Loucy (cell line): ENCODE measurements at regions not wholly inside any gene's neighbourhood (a gene's known extent, or its start where the extent isn't known, plus 50 kb on each side); places are given as distances from the start of the nearest gene placed in this dataset.

Source experiments
- H2AFZ ChIP-seq: fragments of 200-600 bp; sonication (generic); 2 replicates; pipeline ENCODE4 v1.6.0; 2016; ENCODE audit warnings: antibody characterized with exemption, mild to moderate bottlenecking, low read length, moderate library complexity
- H3F3A ChIP-seq: fragments of 200-600 bp; 2 replicates; pipeline ENCODE4 v1.6.0; 2016; ENCODE audit warnings: antibody characterized with exemption, low read depth, mild to moderate bottlenecking
- H3K27me3 ChIP-seq: fragments of 200-600 bp; sonication (generic); 2 replicates; pipeline ENCODE4 v1.6.1; 2014; ENCODE audit warnings: low read length, mild to moderate bottlenecking; ENCODE audit not compliant: insufficient read depth, poor library complexity, severe bottlenecking
- H3K36me3 ChIP-seq: fragments of 200-600 bp; sonication (generic); 2 replicates; pipeline ENCODE4 v1.6.1; 2016; ENCODE audit warnings: low read length; ENCODE audit not compliant: insufficient read depth
- H3K4me1 ChIP-seq: fragments of 200-600 bp; sonication (generic); 2 replicates; pipeline ENCODE4 v1.5.1; 2014; ENCODE audit warnings: low read length, mild to moderate bottlenecking; ENCODE audit not compliant: insufficient read depth, poor library complexity, severe bottlenecking
- H3K4me2 ChIP-seq: fragments of 200-600 bp; sonication (generic); 2 replicates; pipeline ENCODE4 v1.6.0; 2014; ENCODE audit warnings: antibody characterized with exemption, low read length, low read depth, mild to moderate bottlenecking; ENCODE audit not compliant: poor library complexity, severe bottlenecking
- H3K4me3 ChIP-seq: fragments of 200-600 bp; sonication (generic); 2 replicates; pipeline ENCODE4 v1.5.1; 2014; ENCODE audit warnings: low read length, mild to moderate bottlenecking, mixed read lengths; ENCODE audit not compliant: poor library complexity, severe bottlenecking
- H3K79me2 ChIP-seq: fragments of 200-600 bp; sonication (generic); 2 replicates; pipeline ENCODE4 v1.6.1; 2014; ENCODE audit warnings: low read length; ENCODE audit not compliant: insufficient read depth
- H3K9ac ChIP-seq: fragments of 200-600 bp; sonication (generic); 2 replicates; pipeline ENCODE4 v1.6.0; 2014; ENCODE audit warnings: mild to moderate bottlenecking, low read depth, low read length, moderate library complexity; ENCODE audit not compliant: poor library complexity, severe bottlenecking
- H3K9me2 ChIP-seq: fragments of 200-600 bp; sonication (generic); replicated peaks from 2 replicates; pipeline ENCODE4 v1.6.1; 2016; ENCODE audit warnings: low read depth, low read length, mixed read lengths
- H3K9me3 ChIP-seq: fragments of 200-600 bp; sonication (generic); 2 replicates; pipeline ENCODE4 v1.6.1; 2014; ENCODE audit warnings: mild to moderate bottlenecking, antibody characterized with exemption, low read length, low read depth; ENCODE audit not compliant: insufficient read depth
- H4K20me1 ChIP-seq: fragments of 200-600 bp; sonication (generic); 2 replicates; pipeline ENCODE4 v1.6.0; 2014; ENCODE audit warnings: antibody characterized with exemption, low read length, mild to moderate bottlenecking; ENCODE audit not compliant: insufficient read depth, poor library complexity, severe bottlenecking
- CTCF ChIP-seq: fragments of 200-600 bp; sonication (generic); conservative IDR thresholded peaks from 2 replicates; pipeline ENCODE4 v1.5.1; 2014; ENCODE audit warnings: mild to moderate bottlenecking, antibody characterized with exemption, low read length
- EZH2phosphoT487 ChIP-seq: fragments of 200-600 bp; IDR thresholded peaks from 2 replicates; pipeline ENCODE4 v1.6.1; 2018; ENCODE audit warnings: antibody characterized with exemption, mild to moderate bottlenecking, moderate library complexity, borderline replicate concordance

GRCh38 chr6:120960761-120961160 lies 373.5 kb downstream of the TBC1D32 start:
- H3K4me2 ChIP-seq = no peak overlapping the region
- H2AFZ ChIP-seq = no peak overlapping the region
- no peak overlapping the region for H3K4me3 ChIP-seq
- H4K20me1 ChIP-seq = no peaks in the 10 kb centered on the region
- TF ChIP-seq EZH2phosphoT487 (no peak), CTCF (no peak)
- no peaks in the 10 kb centered on the region for H3K9me3 ChIP-seq
- H3K27me3 ChIP-seq = no peaks in the 10 kb centered on the region
- no peaks in the 10 kb centered on the region for H3K4me1 ChIP-seq
- H3K36me3 ChIP-seq = no peaks in the 10 kb centered on the region
- no peaks in the 10 kb centered on the region for H3K79me2 ChIP-seq
- no peaks in the 10 kb centered on the region for H3F3A ChIP-seq
- no peaks in the 10 kb centered on the region for H3K9me2 ChIP-seq
- no peak overlapping the region for H3K9ac ChIP-seq

GRCh38 chr6:120954111-120954510 lies 380.2 kb downstream of the TBC1D32 start:
- no peak overlapping the region for H3K4me2 ChIP-seq
- H3K9ac ChIP-seq = no peak overlapping the region
- no peaks in the 10 kb centered on the region for H3K36me3 ChIP-seq
- no peak overlapping the region for H3K4me3 ChIP-seq
- no peaks in the 10 kb centered on the region for H3K9me3 ChIP-seq
- H3K27me3 ChIP-seq = no peaks in the 10 kb centered on the region
- no peaks in the 10 kb centered on the region for H4K20me1 ChIP-seq
- no peaks in the 10 kb centered on the region for H3K9me2 ChIP-seq
- H3K79me2 ChIP-seq = no peaks in the 10 kb centered on the region
- H2AFZ ChIP-seq = no peak overlapping the region
- no peaks in the 10 kb centered on the region for H3K4me1 ChIP-seq
- H3F3A ChIP-seq = no peaks in the 10 kb centered on the region
- TF ChIP-seq CTCF = no peak
- TF ChIP-seq EZH2phosphoT487 = no peak

GRCh38 chr6:120951258-120951657 lies 383.0 kb downstream of the TBC1D32 start:
- Histone ChIP-seq H3K27me3 (no peaks in the 10 kb centered on the region), H3K4me3 (no peak overlapping the region), H2AFZ (no peak overlapping the region), H3K36me3 (no peaks in the 10 kb centered on the region), H3K9me2 (no peaks in the 10 kb centered on the region), H3K4me1 (no peaks in the 10 kb centered on the region), H3K4me2 (no peak overlapping the region), H3K79me2 (no peaks in the 10 kb centered on the region), H3F3A (no peaks in the 10 kb centered on the region), H4K20me1 (no peaks in the 10 kb centered on the region), H3K9me3 (no peaks in the 10 kb centered on the region), H3K9ac (no peak overlapping the region)
- TF ChIP-seq EZH2phosphoT487 = no peak
- TF ChIP-seq CTCF = no peak
